GM19452 (cell line): ENCODE measurements at regions not wholly inside any gene's neighbourhood (a gene's known extent, or its start where the extent isn't known, plus 50 kb on each side); places are given as distances from the start of the nearest gene placed in this dataset.
"Not testable (repeated sequence)": the region's sequence is repeated elsewhere in the genome, so short reads cannot be mapped to it uniquely, and the experiment has no call there.

Experiments
- ATAC-seq: cut with Tn5 transposase; IDR thresholded peaks from one replicate; pipeline ENCODE4 v1.9.1; 2021; ENCODE audit not compliant: unreplicated experiment

DNA sequence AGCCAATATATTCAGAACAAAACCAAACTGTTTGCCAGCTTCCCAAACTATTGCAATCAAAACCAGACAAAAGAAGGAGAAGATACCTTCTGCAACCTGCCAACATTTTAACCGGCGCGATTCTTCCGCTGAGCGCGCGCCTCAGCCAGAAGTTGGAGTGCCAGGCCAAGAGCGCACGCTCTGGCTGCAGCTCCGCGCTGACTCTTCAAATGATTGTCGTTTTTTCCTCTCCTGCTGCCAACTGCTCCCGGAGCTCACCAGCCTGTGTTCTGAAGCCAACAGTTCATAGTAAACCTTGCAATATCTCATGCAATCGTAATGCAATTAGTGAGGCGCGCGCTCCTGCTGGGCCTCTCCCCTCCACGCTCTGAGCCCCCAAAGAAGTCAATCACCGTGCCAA is 259.7 kb upstream of the MGMT start:
- no peak for ATAC-seq

DNA sequence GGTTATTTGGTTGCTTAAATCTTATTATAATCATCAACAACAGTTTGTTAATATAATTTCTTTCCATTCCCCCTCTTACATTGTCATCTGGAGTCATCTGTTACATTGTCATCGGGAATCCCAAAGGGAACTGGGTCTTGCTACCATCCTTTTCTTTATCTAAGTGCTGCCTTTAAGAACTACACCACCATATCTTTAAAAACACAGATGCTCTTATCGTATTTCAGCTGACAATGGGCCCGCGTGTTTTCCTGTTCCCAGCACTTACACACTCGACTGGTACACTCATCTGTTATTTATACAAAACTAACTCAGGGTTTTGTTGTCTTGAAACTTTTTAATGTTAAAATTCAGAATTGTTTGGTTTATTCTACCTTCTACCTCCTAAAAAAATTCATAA is 256.2 kb upstream of the MGMT start:
- ATAC-seq: no peak

DNA sequence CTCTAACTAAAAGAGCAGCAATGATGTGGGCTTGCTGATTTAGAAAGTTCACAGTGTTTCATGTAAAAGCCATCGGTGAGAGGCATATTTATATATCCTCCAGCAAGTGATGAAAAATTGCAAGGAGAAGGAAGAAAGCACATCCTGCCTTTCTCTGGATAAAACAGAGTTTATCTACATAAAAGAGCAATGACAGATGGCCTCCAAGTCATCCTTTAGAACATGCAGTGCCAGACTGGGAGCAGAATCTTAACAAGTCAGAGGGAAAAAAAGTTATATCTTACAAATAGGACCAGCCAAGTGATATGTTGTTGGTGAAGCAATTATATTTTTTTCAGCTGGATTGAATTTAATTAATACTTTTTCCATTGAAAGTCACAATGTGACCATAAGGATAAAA is 253.8 kb upstream of the MGMT start:
- no peak for ATAC-seq

DNA sequence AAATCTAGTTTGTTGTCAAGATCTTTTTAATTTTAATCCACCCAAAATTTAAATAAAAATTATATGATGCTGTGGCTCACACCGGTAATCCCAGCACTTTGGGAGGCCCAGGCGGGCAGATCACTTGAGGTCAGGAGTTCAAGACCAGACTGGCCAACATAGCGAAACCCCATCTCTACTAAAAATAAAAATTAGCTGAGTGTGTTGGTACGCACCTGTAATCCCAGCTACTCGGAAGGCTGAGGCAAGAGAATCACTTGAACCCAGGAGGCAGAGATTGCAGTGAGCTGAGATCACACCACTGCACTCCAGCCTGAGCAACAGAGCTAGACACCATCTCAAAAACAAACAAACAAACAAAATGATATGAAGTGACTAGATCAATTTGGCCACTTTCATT is 253.0 kb upstream of the MGMT start:
- ATAC-seq: not testable (repeated sequence)

DNA sequence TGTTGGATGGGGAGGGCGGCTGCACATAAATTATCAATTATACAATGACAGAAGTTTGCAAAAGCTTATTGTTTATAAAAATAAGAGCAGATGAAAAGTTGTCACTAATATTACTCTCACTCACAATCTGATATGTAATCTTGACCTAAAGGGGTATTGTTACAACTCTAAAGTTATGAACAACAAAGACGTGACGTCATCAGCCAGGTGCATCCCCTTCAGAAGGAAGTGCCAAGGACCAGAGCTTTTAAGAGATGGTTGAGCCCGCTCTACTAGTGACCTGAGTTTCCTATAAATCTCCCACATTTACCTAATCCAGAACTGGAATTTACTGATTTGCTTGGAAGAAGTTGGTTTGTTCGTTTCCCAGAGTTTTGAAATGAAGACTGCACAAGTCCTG is 247.7 kb upstream of the MGMT start:
- no peak for ATAC-seq

DNA sequence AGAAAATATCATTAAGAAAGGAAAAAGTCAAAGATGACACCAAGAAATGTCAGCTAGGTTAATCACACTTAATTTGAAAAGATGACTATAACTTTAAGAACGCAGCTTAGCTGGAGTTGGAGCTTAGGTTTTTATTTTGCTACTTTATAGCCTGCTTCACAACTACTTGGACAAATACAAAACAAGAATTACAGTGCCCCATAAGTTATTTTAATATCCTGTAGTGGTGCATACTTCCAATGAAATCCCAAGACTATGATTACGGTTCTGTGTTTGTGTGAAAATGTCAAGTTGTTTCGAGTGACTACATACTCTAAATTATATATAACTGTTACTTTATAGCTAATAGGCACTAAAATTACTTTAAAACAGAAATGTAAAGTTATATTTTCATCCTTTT is 244.6 kb upstream of the MGMT start:
- ATAC-seq: no peak

DNA sequence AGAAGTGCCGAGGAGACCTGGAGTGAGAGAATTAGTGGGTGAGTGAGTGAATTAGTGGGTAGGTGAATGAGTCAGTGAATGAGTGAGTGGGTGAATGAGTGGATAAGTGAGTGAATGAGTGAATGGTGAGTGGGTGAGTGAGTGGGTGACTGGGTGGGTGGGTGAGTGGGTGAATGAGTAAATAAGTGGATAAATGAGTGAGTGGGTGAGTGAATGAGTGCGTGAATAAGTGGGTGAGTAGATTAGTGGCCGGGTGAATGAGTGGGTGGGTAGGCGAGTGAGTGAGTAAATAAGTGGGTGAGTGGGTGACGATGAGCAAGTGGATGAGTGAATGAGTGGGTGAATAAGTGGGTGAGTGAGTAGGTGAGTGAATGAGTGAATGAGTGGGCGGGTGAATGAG is 243.7 kb upstream of the MGMT start:
- no peak for ATAC-seq

DNA sequence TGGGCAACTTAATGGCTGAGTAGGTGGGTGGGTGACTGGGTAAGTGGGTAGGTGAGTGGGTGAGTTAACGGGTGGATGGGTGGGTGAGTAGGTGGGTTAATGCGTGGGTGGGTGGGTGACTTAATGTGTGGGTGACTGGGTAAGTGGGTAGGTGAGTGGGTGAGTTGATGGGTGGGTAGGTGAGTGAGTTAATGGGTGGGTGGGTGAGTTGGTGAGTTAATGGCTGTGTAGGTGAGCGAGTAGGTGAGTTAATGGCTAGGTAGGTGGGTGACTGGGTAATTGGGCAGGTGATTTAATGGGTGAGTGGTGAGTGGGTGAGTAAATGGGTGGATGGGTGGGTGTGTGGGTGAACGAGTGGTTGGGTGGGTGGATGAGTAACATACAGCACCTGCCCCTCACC is 243.0 kb upstream of the MGMT start:
- no peak for ATAC-seq

DNA sequence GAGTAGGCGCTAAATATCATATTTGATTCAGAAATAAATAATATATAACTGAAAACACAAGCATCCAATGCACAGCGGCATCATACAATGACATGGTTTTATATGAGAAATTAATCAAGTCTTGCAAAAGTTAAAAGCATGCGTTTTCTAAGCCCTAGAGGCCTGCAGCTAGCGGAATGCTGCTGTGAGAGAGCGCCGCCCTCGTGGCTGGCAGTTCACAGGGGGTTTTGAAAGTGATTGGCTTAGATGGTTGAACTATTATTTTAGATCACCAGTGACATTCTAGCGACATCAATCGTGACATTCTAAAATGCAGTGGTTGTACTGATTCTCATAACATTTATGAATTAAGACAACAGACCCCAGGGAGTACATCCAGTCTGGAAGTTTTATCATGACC is 235.2 kb upstream of the MGMT start:
- no peak for ATAC-seq

DNA sequence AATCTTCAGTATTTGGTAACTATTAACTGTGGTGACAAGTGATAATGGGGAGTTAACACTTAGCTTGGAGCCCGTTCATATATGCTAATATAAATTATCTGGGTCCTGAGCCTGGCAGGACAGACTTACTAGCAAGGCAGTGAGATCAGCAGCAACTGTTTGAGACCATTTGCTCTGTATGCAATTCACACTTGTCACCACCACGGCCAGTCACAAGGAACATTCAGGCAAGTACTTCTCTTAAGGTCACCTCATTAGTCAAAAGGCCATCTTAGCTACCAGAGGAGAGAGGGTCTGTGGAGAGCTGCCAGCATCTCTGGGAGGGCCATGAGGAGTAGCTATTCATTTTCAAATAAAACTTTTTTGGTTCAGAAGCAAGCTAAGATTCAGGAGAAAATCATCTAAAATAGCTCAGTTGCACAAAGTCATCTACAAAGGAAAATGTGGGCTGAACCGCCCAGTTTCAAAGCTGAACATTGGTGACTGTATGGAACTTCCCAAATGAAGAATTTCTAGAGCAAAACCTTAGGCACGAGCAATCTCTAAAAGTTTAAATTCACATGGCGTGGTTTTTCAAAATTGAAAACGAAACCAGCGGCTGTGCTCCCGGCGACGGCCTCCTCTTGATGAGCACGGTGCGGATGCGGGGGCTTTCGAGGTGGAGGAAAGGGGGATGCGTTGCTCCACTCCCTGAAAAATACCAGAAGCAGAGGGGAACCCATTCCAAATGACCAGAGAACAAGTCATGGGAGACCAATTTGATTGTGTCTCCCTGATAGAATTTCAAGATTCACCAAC is 233.5 kb upstream of the MGMT start:
- ATAC-seq: no peak

DNA sequence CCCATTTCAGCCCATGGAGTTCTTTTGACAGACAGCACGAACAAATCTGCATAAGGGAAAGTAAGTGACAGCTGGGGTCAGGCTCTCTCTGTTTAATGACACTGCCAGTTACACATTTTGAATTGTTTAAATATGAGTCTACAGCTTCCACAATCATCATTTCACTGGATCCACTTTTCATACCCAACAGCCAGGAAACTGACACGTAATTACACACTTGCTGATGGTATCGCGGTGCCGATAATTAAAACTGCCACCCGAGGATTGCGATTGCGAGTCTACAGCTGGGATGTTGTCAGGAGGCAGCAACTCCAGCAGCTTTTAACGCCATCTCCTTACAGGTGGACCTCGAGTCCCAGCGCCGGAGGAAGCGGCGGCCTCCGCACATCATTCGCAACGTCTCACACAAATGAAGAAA is 230.8 kb upstream of the MGMT start:
- ATAC-seq: no peak

DNA sequence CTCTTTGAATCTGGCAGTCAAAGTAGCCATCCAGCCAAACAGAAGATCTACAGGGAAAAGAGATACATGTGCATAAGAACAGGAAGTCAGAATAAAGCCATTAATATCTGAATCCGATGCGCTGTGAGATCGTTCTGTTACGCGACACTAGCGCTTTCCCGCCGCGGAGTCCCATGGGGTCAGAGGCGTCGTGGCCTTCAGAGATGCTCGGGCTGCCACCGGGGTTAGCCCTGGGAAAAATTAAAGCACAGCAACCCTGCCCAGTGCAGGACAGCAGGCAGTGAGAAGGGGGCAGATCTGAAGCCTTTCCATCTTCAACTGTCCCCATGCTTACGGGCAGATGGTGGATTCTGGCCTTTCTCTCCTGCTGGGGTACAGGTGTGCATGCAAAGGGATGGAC is 225.6 kb upstream of the MGMT start:
- ATAC-seq: no peak

DNA sequence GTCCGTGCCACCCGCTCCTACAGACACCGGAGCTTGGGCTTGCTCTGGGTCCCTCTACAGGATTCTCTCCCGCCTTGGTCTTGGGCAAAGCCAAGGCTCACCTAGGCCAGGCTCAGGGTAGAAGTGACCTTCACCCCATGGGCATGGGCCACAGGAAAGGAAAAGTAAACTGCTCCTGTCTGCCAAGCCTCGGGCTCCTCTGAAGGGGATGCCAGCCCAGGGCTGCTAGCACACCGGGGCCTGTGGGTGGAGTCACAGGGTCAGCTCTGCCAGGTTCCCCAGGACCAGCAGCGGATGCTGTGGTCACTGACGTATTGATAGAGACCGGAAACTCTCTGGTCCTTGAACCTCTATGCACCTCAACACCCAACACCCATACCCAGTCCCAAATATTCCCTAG is 222.7 kb upstream of the MGMT start:
- no peak for ATAC-seq

DNA sequence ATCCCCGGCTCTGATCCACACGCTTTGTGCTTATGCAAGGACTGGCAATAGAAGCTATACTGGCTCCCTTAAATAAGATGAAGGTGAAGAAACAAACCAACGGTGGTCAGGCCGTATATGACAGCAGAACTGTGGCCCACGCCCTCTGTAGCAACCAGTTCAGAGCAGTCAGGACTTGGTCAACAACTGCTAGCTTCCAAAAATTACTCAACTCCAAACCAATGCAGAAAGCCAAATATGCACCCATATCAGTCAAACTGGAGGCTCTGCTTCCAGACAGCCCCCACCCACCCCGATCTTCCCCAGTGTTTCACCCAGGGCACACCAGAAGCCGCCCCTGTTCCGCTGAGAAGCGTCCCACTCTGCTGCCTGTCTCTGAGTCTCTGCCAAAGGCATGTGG is 222.3 kb upstream of the MGMT start:
- no peak for ATAC-seq

DNA sequence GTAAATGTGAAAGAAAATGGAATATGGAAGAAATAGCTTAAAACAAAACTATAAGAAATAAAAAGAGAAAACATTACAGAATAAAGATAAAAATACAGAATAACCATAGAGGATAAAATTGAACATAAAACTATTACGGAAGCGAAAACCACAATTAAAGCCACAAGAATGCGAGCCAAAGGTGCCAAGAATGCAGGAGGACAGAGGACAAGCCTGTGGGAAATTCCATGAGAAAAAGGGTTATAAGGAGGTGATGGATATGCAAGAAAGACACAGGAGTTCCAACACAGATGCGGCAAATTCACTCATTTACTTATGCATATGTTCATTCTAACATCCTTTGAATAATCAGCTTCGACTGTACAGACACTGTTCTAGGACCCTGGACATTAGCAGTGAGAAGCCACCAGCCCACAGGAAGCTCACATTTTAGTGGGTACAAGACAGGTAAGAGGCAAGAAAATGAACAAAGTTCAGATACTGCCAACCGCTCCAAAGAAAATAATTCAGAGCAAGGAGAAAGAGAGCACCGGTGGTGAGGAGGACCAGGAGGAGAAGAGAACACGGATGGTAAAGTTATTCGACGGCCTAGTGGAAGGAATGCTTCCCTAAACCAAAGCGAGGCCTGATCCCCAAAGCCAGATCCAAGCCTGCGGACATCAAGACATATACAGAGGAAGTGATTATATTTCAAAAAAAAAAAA is 213.7 kb upstream of the MGMT start:
- no peak for ATAC-seq

DNA sequence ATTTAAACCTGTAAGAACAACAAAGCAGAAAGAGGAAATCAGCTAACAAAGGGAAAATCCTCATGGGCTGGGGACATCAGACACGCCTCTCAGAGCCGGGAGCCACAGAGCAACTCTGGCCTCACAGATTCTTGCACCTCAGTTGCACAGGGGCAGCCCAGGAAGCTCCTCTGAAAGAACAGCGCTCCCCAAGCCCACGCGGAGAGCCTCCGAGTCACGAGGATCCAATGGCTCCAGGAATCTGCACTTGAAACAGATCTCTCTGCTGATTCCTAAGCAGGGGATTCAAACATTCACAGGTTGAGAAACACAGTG is 213.2 kb upstream of the MGMT start:
- ATAC-seq: no peak

DNA sequence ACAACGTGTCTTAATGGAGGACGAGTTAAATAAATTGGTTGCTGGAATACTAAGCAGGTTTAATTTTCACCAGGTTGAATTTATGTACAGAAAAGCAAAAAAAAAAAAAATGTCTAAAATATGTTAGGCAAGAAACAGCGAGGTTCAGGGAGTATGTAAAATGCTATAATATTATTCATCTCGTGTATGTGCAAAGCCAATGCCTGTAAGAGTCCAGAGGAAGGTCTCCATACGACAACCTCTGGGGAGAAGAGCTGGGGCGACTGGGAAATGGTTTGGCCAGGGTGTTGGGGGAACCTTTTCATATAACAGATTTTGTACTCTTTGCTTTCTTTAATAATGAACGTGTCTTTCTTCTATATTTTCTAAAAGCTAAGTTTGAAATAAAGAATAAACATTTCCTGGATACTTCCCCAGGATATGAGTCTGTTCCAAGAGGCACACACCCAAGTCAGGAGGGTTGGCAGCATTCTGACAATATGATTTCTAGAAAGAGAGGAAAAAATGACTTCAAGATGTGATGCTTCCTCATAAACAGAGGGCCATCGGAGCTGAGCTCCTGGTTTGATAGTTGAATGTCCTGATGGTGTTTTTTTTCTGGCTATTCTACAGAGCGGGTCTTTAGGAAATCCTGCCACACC is 208.6 kb upstream of the MGMT start:
- ATAC-seq: no peak

DNA sequence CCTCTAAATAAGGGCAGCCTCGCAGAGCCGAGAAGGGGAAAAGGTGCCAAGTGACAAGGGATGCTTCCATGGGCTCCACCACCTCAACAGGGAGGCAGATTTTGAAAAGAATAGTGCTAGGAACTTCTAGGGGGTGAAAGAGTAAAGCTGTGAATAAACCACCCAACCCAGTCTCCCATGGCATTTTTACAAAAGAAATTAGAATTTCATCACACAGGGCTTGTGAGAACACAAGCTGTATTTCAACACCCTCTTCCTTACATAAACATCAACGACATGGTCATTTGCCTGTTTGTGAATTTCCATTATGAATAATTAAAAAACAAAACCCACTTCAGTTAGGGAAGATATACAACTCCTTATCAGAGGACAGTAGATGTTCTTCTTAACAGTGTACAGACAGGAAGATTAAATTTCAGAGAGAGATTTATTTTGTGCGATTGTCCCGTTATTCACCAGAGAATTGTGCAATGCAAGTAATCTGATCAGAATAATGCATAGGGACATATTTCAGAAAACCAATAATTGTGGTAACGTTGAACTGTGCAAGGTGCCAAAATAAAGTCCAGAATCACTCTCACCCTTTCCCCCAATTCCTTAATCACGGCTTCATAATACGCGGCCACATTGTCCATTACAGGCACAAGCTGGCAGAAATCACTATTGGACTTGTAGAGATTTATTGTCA is 207.8 kb upstream of the MGMT start:
- no peak for ATAC-seq

DNA sequence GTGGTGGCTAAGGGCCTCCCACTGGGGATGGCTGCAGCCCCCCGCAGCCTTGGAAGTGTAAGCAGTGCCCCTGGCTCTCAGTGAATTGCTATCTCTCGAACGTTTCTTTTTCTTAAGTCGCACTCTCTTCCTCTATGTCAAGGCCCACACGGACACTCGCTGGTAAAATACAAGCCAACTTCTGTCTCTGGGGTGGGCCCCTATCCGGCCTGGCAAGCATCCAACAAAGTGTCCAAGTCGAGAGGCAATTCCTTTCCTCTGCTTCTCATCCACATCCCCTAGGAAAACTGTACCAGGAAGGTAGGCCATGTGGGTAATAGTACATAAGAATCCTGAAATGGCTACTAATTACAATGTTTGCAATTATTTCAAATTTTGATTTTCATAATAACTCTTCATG is 194.9 kb upstream of the MGMT start:
- ATAC-seq: no peak

DNA sequence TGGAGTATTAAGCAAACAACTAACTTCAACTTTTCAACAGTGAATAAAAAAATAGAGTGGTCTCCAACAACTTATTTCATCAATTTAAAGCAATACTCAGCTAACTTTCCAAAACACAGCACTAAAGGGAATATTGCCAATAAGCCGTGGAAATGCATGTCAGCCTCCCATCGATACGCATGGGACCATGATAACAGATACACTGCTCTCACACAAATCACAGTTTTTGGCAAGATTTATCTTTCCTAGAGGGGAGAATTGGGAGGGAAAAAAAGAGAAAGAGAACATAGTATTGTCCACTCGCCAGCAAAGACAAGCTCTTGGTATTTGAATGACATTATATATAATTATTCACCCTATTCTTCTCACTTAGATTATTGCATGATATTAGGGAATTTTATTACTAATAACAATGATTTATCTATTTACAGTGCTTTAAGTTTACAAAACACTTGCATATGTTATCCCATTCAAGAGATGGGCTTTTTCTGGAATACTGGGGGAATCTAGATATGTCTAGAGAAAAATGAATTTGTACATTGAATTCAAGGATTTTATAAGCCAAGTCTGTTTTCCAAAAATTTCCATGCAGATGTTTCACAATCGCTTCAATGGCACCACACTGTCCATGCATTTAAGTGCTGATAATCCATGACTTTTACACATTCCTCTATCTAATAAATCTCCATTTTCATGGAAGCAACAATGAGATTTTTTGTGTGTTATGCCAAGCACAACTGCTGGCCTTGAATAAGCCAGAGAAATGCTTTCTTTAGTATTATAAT is 194.0 kb upstream of the MGMT start:
- ATAC-seq: no peak

DNA sequence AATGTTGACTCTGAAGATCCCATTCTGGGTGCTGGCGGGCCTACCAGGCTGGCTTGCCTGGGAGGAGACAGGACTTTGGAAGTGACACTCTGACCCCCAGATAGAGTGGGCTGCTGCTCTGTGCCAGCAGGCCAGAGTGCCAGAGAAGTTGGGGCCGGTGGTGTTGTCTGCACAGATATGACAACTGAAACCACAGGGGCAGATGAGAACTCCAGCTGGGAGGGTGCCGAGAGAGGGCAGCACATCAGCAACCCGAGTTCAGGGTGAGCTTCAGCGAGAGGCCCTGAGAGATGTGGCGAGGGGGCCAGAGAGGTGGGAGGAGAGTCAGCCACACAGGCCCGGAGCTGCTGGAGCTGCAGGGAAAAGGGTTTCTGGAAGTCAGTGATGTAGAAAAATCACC is 193.2 kb upstream of the MGMT start:
- no peak for ATAC-seq
